ENCODE measurements at regions not wholly inside any gene's neighbourhood (a gene's known extent, or its start where the extent isn't known, plus 50 kb on each side); places are given as distances from the start of the nearest gene placed in this dataset.

DNA sequence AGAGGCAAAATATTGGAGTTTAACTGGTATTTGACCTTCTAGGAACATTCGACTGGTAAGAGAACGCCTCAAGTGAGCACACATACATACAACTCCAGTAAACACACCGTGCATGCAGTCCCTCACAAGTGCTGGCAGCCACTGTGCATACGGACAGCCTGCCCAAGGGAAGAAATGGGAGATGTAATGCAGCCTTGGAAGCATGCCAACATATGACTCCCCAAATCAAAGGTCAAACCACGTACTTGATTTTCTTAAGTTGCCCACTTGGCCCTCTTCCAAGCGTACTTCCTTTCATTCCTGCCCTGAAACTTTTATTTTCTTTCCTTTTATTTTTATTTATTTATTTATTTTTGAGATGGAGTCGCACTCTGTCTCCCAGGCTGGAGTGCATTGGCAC, 206.6 kb downstream of the SPRY1 start:
- TF ChIP-seq, protein P1, sequence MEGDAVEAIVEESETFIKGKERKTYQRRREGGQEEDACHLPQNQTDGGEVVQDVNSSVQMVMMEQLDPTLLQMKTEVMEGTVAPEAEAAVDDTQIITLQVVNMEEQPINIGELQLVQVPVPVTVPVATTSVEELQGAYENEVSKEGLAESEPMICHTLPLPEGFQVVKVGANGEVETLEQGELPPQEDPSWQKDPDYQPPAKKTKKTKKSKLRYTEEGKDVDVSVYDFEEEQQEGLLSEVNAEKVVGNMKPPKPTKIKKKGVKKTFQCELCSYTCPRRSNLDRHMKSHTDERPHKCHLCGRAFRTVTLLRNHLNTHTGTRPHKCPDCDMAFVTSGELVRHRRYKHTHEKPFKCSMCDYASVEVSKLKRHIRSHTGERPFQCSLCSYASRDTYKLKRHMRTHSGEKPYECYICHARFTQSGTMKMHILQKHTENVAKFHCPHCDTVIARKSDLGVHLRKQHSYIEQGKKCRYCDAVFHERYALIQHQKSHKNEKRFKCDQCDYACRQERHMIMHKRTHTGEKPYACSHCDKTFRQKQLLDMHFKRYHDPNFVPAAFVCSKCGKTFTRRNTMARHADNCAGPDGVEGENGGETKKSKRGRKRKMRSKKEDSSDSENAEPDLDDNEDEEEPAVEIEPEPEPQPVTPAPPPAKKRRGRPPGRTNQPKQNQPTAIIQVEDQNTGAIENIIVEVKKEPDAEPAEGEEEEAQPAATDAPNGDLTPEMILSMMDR (IDR thresholded peaks at IDR 0.05) = no peak
- no peak for TF ChIP-seq ZFX (IDR thresholded peaks at IDR 0.05; ENCODE audit: borderline replicate concordance)

Measured in 22Rv1 (cell line).